ENCODE measurements at regions not wholly inside any gene's neighbourhood (a gene's known extent, or its start where the extent isn't known, plus 50 kb on each side); places are given as distances from the start of the nearest gene placed in this dataset.
"Not testable (repeated sequence)": the region's sequence is repeated elsewhere in the genome, so short reads cannot be mapped to it uniquely, and the experiment has no call there.

DNA sequence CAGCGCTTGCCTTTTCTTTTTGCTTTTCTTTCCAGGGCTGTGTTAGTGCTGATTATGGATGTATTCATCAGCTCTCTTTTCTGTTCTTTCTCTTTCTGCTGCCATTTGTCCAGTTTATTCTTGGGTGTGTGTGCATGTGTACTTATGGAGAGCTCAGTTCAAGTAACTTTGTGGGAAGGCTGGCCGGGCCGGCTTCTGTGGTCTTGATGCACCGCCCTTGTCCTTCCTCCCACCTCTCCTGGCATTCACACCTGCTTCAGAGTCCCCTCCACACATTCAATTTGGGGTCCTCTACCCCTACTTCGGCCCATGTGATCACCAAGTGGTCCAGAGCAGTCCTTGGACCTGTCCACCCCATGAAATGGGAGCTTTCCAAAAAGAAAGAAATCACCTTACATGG, 202.7 kb downstream of the BCL2L11 start:
- TF ChIP-seq, protein P1, sequence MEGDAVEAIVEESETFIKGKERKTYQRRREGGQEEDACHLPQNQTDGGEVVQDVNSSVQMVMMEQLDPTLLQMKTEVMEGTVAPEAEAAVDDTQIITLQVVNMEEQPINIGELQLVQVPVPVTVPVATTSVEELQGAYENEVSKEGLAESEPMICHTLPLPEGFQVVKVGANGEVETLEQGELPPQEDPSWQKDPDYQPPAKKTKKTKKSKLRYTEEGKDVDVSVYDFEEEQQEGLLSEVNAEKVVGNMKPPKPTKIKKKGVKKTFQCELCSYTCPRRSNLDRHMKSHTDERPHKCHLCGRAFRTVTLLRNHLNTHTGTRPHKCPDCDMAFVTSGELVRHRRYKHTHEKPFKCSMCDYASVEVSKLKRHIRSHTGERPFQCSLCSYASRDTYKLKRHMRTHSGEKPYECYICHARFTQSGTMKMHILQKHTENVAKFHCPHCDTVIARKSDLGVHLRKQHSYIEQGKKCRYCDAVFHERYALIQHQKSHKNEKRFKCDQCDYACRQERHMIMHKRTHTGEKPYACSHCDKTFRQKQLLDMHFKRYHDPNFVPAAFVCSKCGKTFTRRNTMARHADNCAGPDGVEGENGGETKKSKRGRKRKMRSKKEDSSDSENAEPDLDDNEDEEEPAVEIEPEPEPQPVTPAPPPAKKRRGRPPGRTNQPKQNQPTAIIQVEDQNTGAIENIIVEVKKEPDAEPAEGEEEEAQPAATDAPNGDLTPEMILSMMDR (conservative IDR thresholded peaks at IDR 0.05 in 1 of 2, IDR thresholded peaks at IDR 0.05 in 1 of 2; ENCODE audit: low read depth in 1 of 2, low read length in 2 of 2) = not testable (repeated sequence)
- not testable (repeated sequence) for TF ChIP-seq EZH2 (IDR thresholded peaks at IDR 0.05; ENCODE audit: low read length, missing control alignments)
